ENCODE measurements at regions not wholly inside any gene's neighbourhood (a gene's known extent, or its start where the extent isn't known, plus 50 kb on each side); places are given as distances from the start of the nearest gene placed in this dataset.

DNA sequence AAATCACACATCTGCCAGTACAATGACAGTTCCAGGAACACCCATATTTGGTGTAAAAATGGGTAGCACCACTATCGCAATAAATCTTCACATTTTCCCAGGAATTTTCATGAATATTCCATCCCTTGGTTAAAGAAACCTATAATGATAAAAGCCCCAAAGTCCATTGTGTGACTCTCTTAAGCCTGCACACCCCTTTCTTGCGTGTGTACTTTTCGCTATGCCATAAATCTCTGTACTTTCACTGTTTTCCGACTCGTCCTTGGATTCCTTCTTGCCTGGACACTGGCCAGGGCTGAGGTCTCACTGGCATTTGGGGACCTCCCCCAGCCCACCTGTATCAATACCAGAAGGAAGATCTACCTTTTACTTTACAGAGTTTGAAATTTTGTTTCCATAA, 172.3 kb downstream of the RNF152 start:
- Histone ChIP-seq H3K9ac (replicated peaks; ENCODE audit: extremely low read depth, insufficient read depth, low read length) (no peak overlapping the region), H3K4me3 (replicated peaks in 1 of 3; ENCODE audit: insufficient read depth in 1 of 3, low read depth in 1 of 3, low read length in 3 of 3) (no peak overlapping the region), H3K79me2 (ENCODE audit: control insufficient read depth, insufficient read depth, low read length) (no peaks in the 10 kb centered on the region), H3K27me3 (ENCODE audit: control insufficient read depth in 2 of 2, insufficient read depth in 2 of 2, low read length in 2 of 2) (no peaks in the 10 kb centered on the region), H3K36me3 (ENCODE audit: control insufficient read depth in 2 of 2, extremely low read depth in 1 of 2, insufficient read depth in 2 of 2, low read length in 2 of 2) (no peaks in the 10 kb centered on the region), H3K9me1 (replicated peaks; ENCODE audit: control insufficient read depth, extremely low read depth, insufficient read depth, low read length) (no peaks in the 10 kb centered on the region), H3K27ac (ENCODE audit: insufficient read depth, low read depth, low read length) (no peak overlapping the region), H4K20me1 (replicated peaks; ENCODE audit: control insufficient read depth, extremely low read depth, insufficient read depth, low read length) (no peaks in the 10 kb centered on the region), H3K4me1 (ENCODE audit: control insufficient read depth, extremely low read depth, insufficient read depth, low read length) (peaks cover 19% of the 10 kb centered on the region), H2AFZ (ENCODE audit: low read depth, low read length) (no peak overlapping the region), H3K9me3 (replicated peaks; ENCODE audit: control insufficient read depth, insufficient read depth, low read length) (no peaks in the 10 kb centered on the region), H3K4me2 (ENCODE audit: insufficient read depth, low read length) (no peak overlapping the region)
- FAIRE-seq (no peak), DNase-seq (ENCODE audit: low read depth, low spot score) (no peak)
- BruUV-seq (replicated peaks) = no TSS peak
- ChIA-PET POLR2A (no interaction called here), CTCF (interaction anchor here (1.5 kb wide), 1 partner anchor 118 kb away, joined by 4 read pairs; no protein-coding TSS in a partner anchor)
- TF ChIP-seq, protein P1, sequence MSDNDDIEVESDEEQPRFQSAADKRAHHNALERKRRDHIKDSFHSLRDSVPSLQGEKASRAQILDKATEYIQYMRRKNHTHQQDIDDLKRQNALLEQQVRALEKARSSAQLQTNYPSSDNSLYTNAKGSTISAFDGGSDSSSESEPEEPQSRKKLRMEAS (IDR thresholded peaks at IDR 0.05; ENCODE audit: insufficient read depth, insufficient read length) = no peak
- TF ChIP-seq POLR2AphosphoS5 (IDR thresholded peaks at IDR 0.05; ENCODE audit: insufficient read depth, low read depth, low read length) (no peak), GATA2 (IDR thresholded peaks at IDR 0.05; ENCODE audit: insufficient read depth, insufficient read length, low read depth, low read length) (no peak), EZH2 (IDR thresholded peaks at IDR 0.05; ENCODE audit: borderline replicate concordance, low read depth, low read length, severe bottlenecking) (no peak), FOS (IDR thresholded peaks at IDR 0.05; ENCODE audit: borderline replicate concordance, insufficient read depth, low read length) (no peak), POLR2A (IDR thresholded peaks at IDR 0.05; ENCODE audit: low read depth, low read length) (no peak), MYC (IDR thresholded peaks at IDR 0.05; ENCODE audit: low read depth, low read length) (no peak), JUN (IDR thresholded peaks at IDR 0.05; ENCODE audit: borderline replicate concordance, insufficient read depth, insufficient read length, low read depth) (no peak)
- TF ChIP-seq, protein P2, sequence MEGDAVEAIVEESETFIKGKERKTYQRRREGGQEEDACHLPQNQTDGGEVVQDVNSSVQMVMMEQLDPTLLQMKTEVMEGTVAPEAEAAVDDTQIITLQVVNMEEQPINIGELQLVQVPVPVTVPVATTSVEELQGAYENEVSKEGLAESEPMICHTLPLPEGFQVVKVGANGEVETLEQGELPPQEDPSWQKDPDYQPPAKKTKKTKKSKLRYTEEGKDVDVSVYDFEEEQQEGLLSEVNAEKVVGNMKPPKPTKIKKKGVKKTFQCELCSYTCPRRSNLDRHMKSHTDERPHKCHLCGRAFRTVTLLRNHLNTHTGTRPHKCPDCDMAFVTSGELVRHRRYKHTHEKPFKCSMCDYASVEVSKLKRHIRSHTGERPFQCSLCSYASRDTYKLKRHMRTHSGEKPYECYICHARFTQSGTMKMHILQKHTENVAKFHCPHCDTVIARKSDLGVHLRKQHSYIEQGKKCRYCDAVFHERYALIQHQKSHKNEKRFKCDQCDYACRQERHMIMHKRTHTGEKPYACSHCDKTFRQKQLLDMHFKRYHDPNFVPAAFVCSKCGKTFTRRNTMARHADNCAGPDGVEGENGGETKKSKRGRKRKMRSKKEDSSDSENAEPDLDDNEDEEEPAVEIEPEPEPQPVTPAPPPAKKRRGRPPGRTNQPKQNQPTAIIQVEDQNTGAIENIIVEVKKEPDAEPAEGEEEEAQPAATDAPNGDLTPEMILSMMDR (IDR thresholded peaks at IDR 0.05; ENCODE audit: extremely low read depth in 1 of 2, insufficient read depth in 1 of 2, low read depth in 1 of 2, low read length in 2 of 2) = no peak
- dilution Hi-C loops (cut with MboI; ENCODE audit: extremely low pct_ligation_motif_present, low sequenced_read_pairs) = no loop called here
- intact Hi-C loops (cut with micrococcal nuclease) = no loop called here

All from endothelial cell of umbilical vein (primary cell).